ENCODE measurements at regions not wholly inside any gene's neighbourhood (a gene's known extent, or its start where the extent isn't known, plus 50 kb on each side); places are given as distances from the start of the nearest gene placed in this dataset.

- H3K27me3 Mint-ChIP-seq (ENCODE audit: low read depth in 3 of 3): peaks cover 0 to 9% (median 4%) of the 10 kb centered on the region in 3 donors
- peaks cover 0 to 4% (median 0%) of the 10 kb centered on the region in 6 donors for H3K9me3 Mint-ChIP-seq
- DNase-seq: no peak
- H3K4me3 Mint-ChIP-seq: no peak overlapping the region
- H3K27ac Mint-ChIP-seq: no peak overlapping the region
- H3K4me1 Mint-ChIP-seq: no peaks in the 10 kb centered on the region
- no peaks in the 10 kb centered on the region for H3K36me3 Mint-ChIP-seq
Observed at GRCh38 chr5:103354446-103354845, 95.9 kb downstream of the MACIR start.

GRCh38 chr5:103353581-103353980 is 95.0 kb downstream of the MACIR start:
- Mint-ChIP-seq H3K27ac (no peak overlapping the region), H3K4me3 (no peak overlapping the region), H3K36me3 (no peaks in the 10 kb centered on the region), H3K9me3 (peaks cover 0 to 4% (median 0%) of the 10 kb centered on the region in 6 donors), H3K27me3 (ENCODE audit: low read depth in 3 of 3) (peaks cover 0 to 9% (median 6%) of the 10 kb centered on the region in 3 donors), H3K4me1 (no peaks in the 10 kb centered on the region)
- no peak for DNase-seq

GRCh38 chr5:103347716-103348423 is 89.3 kb downstream of the MACIR start:
- Mint-ChIP-seq H3K9me3 (peaks cover 0 to 4% (median 0%) of the 10 kb centered on the region in 6 donors), H3K4me3 (no peak overlapping the region), H3K36me3 (no peaks in the 10 kb centered on the region), H3K27me3 (ENCODE audit: low read depth in 3 of 3) (peaks cover 0 to 7% (median 4%) of the 10 kb centered on the region in 3 donors), H3K4me1 (no peaks in the 10 kb centered on the region), H3K27ac (no peak overlapping the region)
- no peak for DNase-seq

GRCh38 chr5:103346162-103346748 is 87.7 kb downstream of the MACIR start:
- Mint-ChIP-seq H3K27ac (no peak overlapping the region), H3K4me1 (no peaks in the 10 kb centered on the region), H3K36me3 (no peaks in the 10 kb centered on the region), H3K9me3 (peaks cover 0 to 4% (median 0%) of the 10 kb centered on the region in 6 donors), H3K27me3 (ENCODE audit: low read depth in 3 of 3) (peaks cover 0 to 5% (median 2%) of the 10 kb centered on the region in 3 donors), H3K4me3 (no peak overlapping the region)
- no peak for DNase-seq

- H3K27ac Mint-ChIP-seq: no peak overlapping the region
- H3K9me3 Mint-ChIP-seq: peaks cover 0 to 4% (median 0%) of the 10 kb centered on the region in 6 donors
- H3K4me1 Mint-ChIP-seq: no peaks in the 10 kb centered on the region
- no peaks in the 10 kb centered on the region for H3K36me3 Mint-ChIP-seq
- H3K27me3 Mint-ChIP-seq (ENCODE audit: low read depth in 3 of 3): peaks cover 0 to 3% (median 2%) of the 10 kb centered on the region in 3 donors
- no peak overlapping the region for H3K4me3 Mint-ChIP-seq
- no peak for DNase-seq
Observed at GRCh38 chr5:103345461-103345860, 86.9 kb downstream of the MACIR start.

GRCh38 chr5:103340717-103341388 is 82.3 kb downstream of the MACIR start:
- Mint-ChIP-seq H3K4me1 (no peaks in the 10 kb centered on the region), H3K4me3 (no peak overlapping the region), H3K27ac (no peak overlapping the region), H3K27me3 (ENCODE audit: low read depth in 3 of 3) (peaks cover 0 to 2% (median 0%) of the 10 kb centered on the region in 3 donors), H3K9me3 (peaks cover 0 to 4% (median 0%) of the 10 kb centered on the region in 6 donors), H3K36me3 (no peaks in the 10 kb centered on the region)
- DNase-seq: no peak

- no peaks in the 10 kb centered on the region for H3K36me3 Mint-ChIP-seq
- no peak overlapping the region for H3K27ac Mint-ChIP-seq
- H3K27me3 Mint-ChIP-seq (ENCODE audit: low read depth in 3 of 3): peaks cover 0 to 2% (median 0%) of the 10 kb centered on the region in 3 donors
- H3K4me1 Mint-ChIP-seq: no peaks in the 10 kb centered on the region
- H3K9me3 Mint-ChIP-seq: peaks cover 0 to 4% (median 0%) of the 10 kb centered on the region in 6 donors
- H3K4me3 Mint-ChIP-seq: no peak overlapping the region
- no peak for DNase-seq
Observed at GRCh38 chr5:103340132-103340531, 81.6 kb downstream of the MACIR start.

- DNase-seq: no peak
- Mint-ChIP-seq H3K4me3 (no peak overlapping the region), H3K27ac (no peak overlapping the region), H3K36me3 (no peaks in the 10 kb centered on the region), H3K27me3 (ENCODE audit: low read depth in 3 of 3) (peaks cover 0 to 2% (median 0%) of the 10 kb centered on the region in 3 donors), H3K4me1 (no peaks in the 10 kb centered on the region), H3K9me3 (peaks cover 0 to under 1% (median 0%) of the 10 kb centered on the region in 6 donors)
Observed at GRCh38 chr5:103336941-103337340, 78.4 kb downstream of the MACIR start.

GRCh38 chr5:103333376-103333775 is 74.8 kb downstream of the MACIR start:
- no peak overlapping the region for H3K4me3 Mint-ChIP-seq
- no peak overlapping the region for H3K27ac Mint-ChIP-seq
- H3K9me3 Mint-ChIP-seq: no peaks in the 10 kb centered on the region
- peaks cover 0 to 2% (median 2%) of the 10 kb centered on the region in 3 donors for H3K27me3 Mint-ChIP-seq (ENCODE audit: low read depth in 3 of 3)
- H3K4me1 Mint-ChIP-seq: no peaks in the 10 kb centered on the region
- H3K36me3 Mint-ChIP-seq: no peaks in the 10 kb centered on the region
- DNase-seq: no peak

GRCh38 chr5:103330875-103331274 is 72.3 kb downstream of the MACIR start:
- H3K36me3 Mint-ChIP-seq: no peaks in the 10 kb centered on the region
- no peak for DNase-seq
- peaks cover 0 to 4% (median 4%) of the 10 kb centered on the region in 3 donors for H3K27me3 Mint-ChIP-seq (ENCODE audit: low read depth in 3 of 3)
- H3K9me3 Mint-ChIP-seq: no peaks in the 10 kb centered on the region
- H3K4me1 Mint-ChIP-seq: no peaks in the 10 kb centered on the region
- no peak overlapping the region for H3K4me3 Mint-ChIP-seq
- H3K27ac Mint-ChIP-seq: no peak overlapping the region

Measured in immature natural killer cell (primary cell).